KMS-11 (cell line): ENCODE measurements at regions not wholly inside any gene's neighbourhood (a gene's known extent, or its start where the extent isn't known, plus 50 kb on each side); places are given as distances from the start of the nearest gene placed in this dataset.

Experiments used
- H2AFZ ChIP-seq: fragments of 200-600 bp; sonication (generic); 2 replicates; pipeline ENCODE4 v1.6.1; 2016; ENCODE audit warnings: antibody characterized with exemption, mixed run types, low read depth
- H3K27ac ChIP-seq: fragments of 200-600 bp; sonication (generic); 2 replicates; pipeline ENCODE4 v1.6.1; 2016; ENCODE audit warnings: mild to moderate bottlenecking, mixed run types
- H3K27me3 ChIP-seq: fragments of 200-600 bp; sonication (generic); 2 replicates; pipeline ENCODE4 v1.6.1; 2017; ENCODE audit warnings: mild to moderate bottlenecking, low read depth, mixed run types, moderate library complexity; ENCODE audit not compliant: insufficient read depth
- H3K36me3 ChIP-seq: fragments of 200-600 bp; sonication (generic); 2 replicates; pipeline ENCODE4 v1.6.1; 2017; ENCODE audit warnings: mild to moderate bottlenecking, mixed run types; ENCODE audit not compliant: insufficient read depth
- H3K4me1 ChIP-seq: fragments of 200-600 bp; sonication (generic); 2 replicates; pipeline ENCODE4 v1.6.1; 2016; ENCODE audit warnings: mild to moderate bottlenecking, low read depth, mixed run types; ENCODE audit not compliant: poor library complexity, severe bottlenecking
- H3K4me2 ChIP-seq: fragments of 200-600 bp; sonication (generic); 2 replicates; pipeline ENCODE4 v1.7.0; 2016; ENCODE audit warnings: mild to moderate bottlenecking, mixed run types
- H3K4me3 ChIP-seq: fragments of 200-600 bp; sonication (generic); IDR thresholded peaks from 2 replicates; pipeline ENCODE4 v1.6.1; 2017; ENCODE audit warnings: low read depth, low read length, mixed read lengths; ENCODE audit not compliant: insufficient read depth
- H3K79me2 ChIP-seq: fragments of 200-600 bp; sonication (generic); 2 replicates; pipeline ENCODE4 v1.6.1; 2016; ENCODE audit warnings: low read depth, mixed run types; ENCODE audit not compliant: insufficient read depth
- H3K9ac ChIP-seq: fragments of 200-600 bp; sonication (generic); 2 replicates; pipeline ENCODE4 v1.6.1; 2016; ENCODE audit warnings: mild to moderate bottlenecking, mixed run types
- H4K20me1 ChIP-seq: fragments of 200-600 bp; sonication (generic); 2 replicates; pipeline ENCODE4 v1.6.1; 2016; ENCODE audit warnings: mild to moderate bottlenecking, mixed run types; ENCODE audit not compliant: insufficient read depth
- TF ChIP-seq, protein P1 (sequence below): fragments of 200-600 bp; sonication (generic); conservative IDR thresholded peaks from 2 replicates; pipeline ENCODE4 v1.6.1; 2017; ENCODE audit warnings: low read depth, mild to moderate bottlenecking, antibody characterized with exemption, low read length, moderate library complexity, mixed read lengths

- H3K79me2 ChIP-seq = no peaks in the 10 kb centered on the region
- no peak overlapping the region for H2AFZ ChIP-seq
- H3K27me3 ChIP-seq = no peaks in the 10 kb centered on the region
- no peaks in the 10 kb centered on the region for H3K36me3 ChIP-seq
- H3K27ac ChIP-seq = no peak overlapping the region
- H3K4me2 ChIP-seq = no peak overlapping the region
- no peaks in the 10 kb centered on the region for H3K4me1 ChIP-seq
- TF ChIP-seq, protein P1, sequence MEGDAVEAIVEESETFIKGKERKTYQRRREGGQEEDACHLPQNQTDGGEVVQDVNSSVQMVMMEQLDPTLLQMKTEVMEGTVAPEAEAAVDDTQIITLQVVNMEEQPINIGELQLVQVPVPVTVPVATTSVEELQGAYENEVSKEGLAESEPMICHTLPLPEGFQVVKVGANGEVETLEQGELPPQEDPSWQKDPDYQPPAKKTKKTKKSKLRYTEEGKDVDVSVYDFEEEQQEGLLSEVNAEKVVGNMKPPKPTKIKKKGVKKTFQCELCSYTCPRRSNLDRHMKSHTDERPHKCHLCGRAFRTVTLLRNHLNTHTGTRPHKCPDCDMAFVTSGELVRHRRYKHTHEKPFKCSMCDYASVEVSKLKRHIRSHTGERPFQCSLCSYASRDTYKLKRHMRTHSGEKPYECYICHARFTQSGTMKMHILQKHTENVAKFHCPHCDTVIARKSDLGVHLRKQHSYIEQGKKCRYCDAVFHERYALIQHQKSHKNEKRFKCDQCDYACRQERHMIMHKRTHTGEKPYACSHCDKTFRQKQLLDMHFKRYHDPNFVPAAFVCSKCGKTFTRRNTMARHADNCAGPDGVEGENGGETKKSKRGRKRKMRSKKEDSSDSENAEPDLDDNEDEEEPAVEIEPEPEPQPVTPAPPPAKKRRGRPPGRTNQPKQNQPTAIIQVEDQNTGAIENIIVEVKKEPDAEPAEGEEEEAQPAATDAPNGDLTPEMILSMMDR = no peak
- H3K9ac ChIP-seq = no peak overlapping the region
- H4K20me1 ChIP-seq = no peaks in the 10 kb centered on the region
- no peak overlapping the region for H3K4me3 ChIP-seq
Measured at GRCh38 chr3:127096256-127097071, 96.5 kb upstream of the PRR23E start.

GRCh38 chr3:127097072-127097405, 95.9 kb upstream of the PRR23E start:
- H3K4me3 ChIP-seq = no peak overlapping the region
- no peak overlapping the region for H3K9ac ChIP-seq
- no peaks in the 10 kb centered on the region for H4K20me1 ChIP-seq
- H3K4me2 ChIP-seq = no peak overlapping the region
- H3K79me2 ChIP-seq = no peaks in the 10 kb centered on the region
- H3K4me1 ChIP-seq = no peaks in the 10 kb centered on the region
- H3K36me3 ChIP-seq = no peaks in the 10 kb centered on the region
- no peaks in the 10 kb centered on the region for H3K27me3 ChIP-seq
- H2AFZ ChIP-seq = no peak overlapping the region
- TF ChIP-seq, protein P1 = no peak
- no peak overlapping the region for H3K27ac ChIP-seq

GRCh38 chr3:127097481-127097880, 95.5 kb upstream of the PRR23E start:
- Histone ChIP-seq H3K27me3 (no peaks in the 10 kb centered on the region), H3K4me3 (no peak overlapping the region), H3K4me2 (no peak overlapping the region)

DNA sequence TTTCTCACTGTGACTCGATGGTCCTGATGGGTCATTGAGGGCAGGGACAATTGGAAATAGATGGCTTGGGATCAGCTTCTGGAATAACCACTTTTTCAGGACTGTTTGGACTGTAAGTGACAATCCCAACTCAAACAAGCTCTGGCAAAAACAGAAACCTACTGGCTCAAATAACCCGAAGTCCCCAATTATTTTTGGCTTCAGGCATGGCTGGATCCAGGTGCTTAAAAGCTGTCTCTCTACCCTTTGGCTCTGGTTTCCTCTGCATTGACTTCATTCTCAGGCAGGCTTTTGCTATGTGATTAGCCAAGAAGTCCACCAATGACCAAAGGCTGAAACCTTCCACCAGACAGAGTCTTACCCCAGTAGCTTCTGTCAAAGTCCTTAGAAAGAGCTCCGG, 92.9 kb upstream of the PRR23E start:
- Histone ChIP-seq H3K27me3 (no peaks in the 10 kb centered on the region), H2AFZ (no peak overlapping the region), H3K27ac (no peak overlapping the region), H4K20me1 (no peaks in the 10 kb centered on the region), H3K4me3 (no peak overlapping the region), H3K9ac (no peak overlapping the region), H3K4me2 (no peak overlapping the region), H3K36me3 (no peaks in the 10 kb centered on the region), H3K79me2 (no peaks in the 10 kb centered on the region), H3K4me1 (no peaks in the 10 kb centered on the region)
- TF ChIP-seq, protein P1 = no peak

More at GRCh38 chr3:127097481-127097880, 95.5 kb upstream of the PRR23E start:
- Histone ChIP-seq H3K27ac (no peak overlapping the region), H3K36me3 (no peaks in the 10 kb centered on the region), H2AFZ (no peak overlapping the region), H3K4me1 (no peaks in the 10 kb centered on the region), H3K9ac (no peak overlapping the region), H3K79me2 (no peaks in the 10 kb centered on the region), H4K20me1 (no peaks in the 10 kb centered on the region)
- TF ChIP-seq, protein P1 = no peak
